ENCODE measurements at regions not wholly inside any gene's neighbourhood (a gene's known extent, or its start where the extent isn't known, plus 50 kb on each side); places are given as distances from the start of the nearest gene placed in this dataset.

GRCh38 chr5:152100462-152100861 is 175.8 kb upstream of the GLRA1 start:
- H3K27me3 ChIP-seq, result no peaks in the 10 kb centered on the region
- TF ChIP-seq EP300 (IDR thresholded peaks at IDR 0.05) (no peak), POLR2A (IDR thresholded peaks at IDR 0.05) (no peak), POLR2AphosphoS5 (IDR thresholded peaks at IDR 0.05) (no peak), CTCF (IDR thresholded peaks at IDR 0.05) (no peak)
- H3K36me3 ChIP-seq, result no peaks in the 10 kb centered on the region
- peaks cover 0 to 3% (median 0%) of the 10 kb centered on the region in 3 donors for H3K9me3 ChIP-seq
- no peak for ATAC-seq
- no peak overlapping the region for H3K4me3 ChIP-seq
- no peaks in the 10 kb centered on the region for H3K4me1 ChIP-seq
- H3K27ac ChIP-seq, result no peak overlapping the region

GRCh38 chr5:152097128-152097527 is 172.5 kb upstream of the GLRA1 start:
- Histone ChIP-seq H3K9me3 (peaks cover 0 to 1% (median 0%) of the 10 kb centered on the region in 3 donors), H3K27me3 (no peaks in the 10 kb centered on the region), H3K27ac (no peak overlapping the region), H3K4me3 (no peak overlapping the region), H3K36me3 (no peaks in the 10 kb centered on the region), H3K4me1 (no peaks in the 10 kb centered on the region)
- WGBS, 2 donors (ENCODE audit: low coverage in 1 of 2), result 63% methylated on average over 1 of the region's 1 CpG; no CpG with 5 or more reads in 1 of the 2 donors
- no peak for TF ChIP-seq CTCF (IDR thresholded peaks at IDR 0.05)
- TF ChIP-seq EP300 (IDR thresholded peaks at IDR 0.05), result no peak
- no peak for TF ChIP-seq POLR2A (IDR thresholded peaks at IDR 0.05)
- no peak for ATAC-seq

GRCh38 chr5:152094716-152095115 is 170.1 kb upstream of the GLRA1 start:
- TF ChIP-seq POLR2AphosphoS5 (IDR thresholded peaks at IDR 0.05) (no peak), CTCF (IDR thresholded peaks at IDR 0.05) (no peak), POLR2A (IDR thresholded peaks at IDR 0.05) (no peak), EP300 (IDR thresholded peaks at IDR 0.05) (no peak)
- no peak for ATAC-seq
- Histone ChIP-seq H3K9me3 (no peaks in the 10 kb centered on the region), H3K36me3 (no peaks in the 10 kb centered on the region), H3K4me3 (no peak overlapping the region), H3K27ac (no peak overlapping the region), H3K27me3 (no peaks in the 10 kb centered on the region), H3K4me1 (no peaks in the 10 kb centered on the region)
- 41 to 55% methylated on average over 2 of the region's 2 CpGs for WGBS, 2 donors (ENCODE audit: low coverage in 1 of 2)

- no peak overlapping the region for H3K27ac ChIP-seq
- H3K27me3 ChIP-seq, result no peaks in the 10 kb centered on the region
- H3K4me3 ChIP-seq, result no peak overlapping the region
- H3K36me3 ChIP-seq, result no peaks in the 10 kb centered on the region
- no peaks in the 10 kb centered on the region for H3K9me3 ChIP-seq
- H3K4me1 ChIP-seq, result no peaks in the 10 kb centered on the region
- 11 to 24% methylated on average over 2 of the region's 2 CpGs for WGBS, 2 donors (ENCODE audit: low coverage in 1 of 2)
- TF ChIP-seq POLR2A (IDR thresholded peaks at IDR 0.05) (no peak), CTCF (IDR thresholded peaks at IDR 0.05) (no peak), EP300 (IDR thresholded peaks at IDR 0.05) (no peak), POLR2AphosphoS5 (IDR thresholded peaks at IDR 0.05) (no peak)
- no peak for ATAC-seq
These were observed 169.4 kb upstream of the GLRA1 start for GRCh38 chr5:152094060-152094459.

- WGBS, 2 donors (ENCODE audit: low coverage in 1 of 2), result 60 to 82% methylated on average over 1 of the region's 1 CpG
- H3K27me3 ChIP-seq, result no peaks in the 10 kb centered on the region
- no peaks in the 10 kb centered on the region for H3K4me1 ChIP-seq
- H3K9me3 ChIP-seq, result no peaks in the 10 kb centered on the region
- no peaks in the 10 kb centered on the region for H3K36me3 ChIP-seq
- no peak for ATAC-seq
- H3K4me3 ChIP-seq, result no peak overlapping the region
- TF ChIP-seq EP300 (IDR thresholded peaks at IDR 0.05) (no peak), POLR2AphosphoS5 (IDR thresholded peaks at IDR 0.05) (no peak), CTCF (IDR thresholded peaks at IDR 0.05) (no peak), POLR2A (IDR thresholded peaks at IDR 0.05) (no peak)
- H3K27ac ChIP-seq, result no peak overlapping the region
These were observed 167.9 kb upstream of the GLRA1 start for GRCh38 chr5:152092580-152092979.

Measured in gastroesophageal sphincter (tissue), 4 donors.